BE2C (cell line): ENCODE measurements at regions not wholly inside any gene's neighbourhood (a gene's known extent, or its start where the extent isn't known, plus 50 kb on each side); places are given as distances from the start of the nearest gene placed in this dataset.

Experiments used
- DNase-seq: peaks from one replicate; pipeline ENCODE4 v3.0.0-alpha.2; 2020
- H3K27me3 ChIP-seq: fragments of 250-450 bp; sonication (Bioruptor Pico); 2 replicates; pipeline ENCODE4 v1.5.1; 2020; ENCODE audit warnings: mild to moderate bottlenecking
- H3K36me3 ChIP-seq: fragments of 250-450 bp; sonication (Bioruptor Pico); 2 replicates; pipeline ENCODE4 v1.5.1; 2020; ENCODE audit warnings: mild to moderate bottlenecking
- H3K4me1 ChIP-seq: fragments of 250-450 bp; sonication (Bioruptor Pico); 2 replicates; pipeline ENCODE4 v1.5.1; 2020
- H3K4me3 ChIP-seq: 2 replicates; pipeline ENCODE4 v1.5.1; 2011; ENCODE audit warnings: low read depth, low read length
- H3K9me3 ChIP-seq: fragments of 250-450 bp; sonication (Bioruptor Pico); 2 replicates; pipeline ENCODE4 v1.5.1; 2020
- CTCF ChIP-seq: IDR thresholded peaks from 2 replicates; pipeline ENCODE4 v1.5.1; 2012; ENCODE audit warnings: mild to moderate bottlenecking, low read depth, low read length

GRCh38 chr11:119787074-119787461 lies 58.1 kb upstream of the NECTIN1 start:
- Histone ChIP-seq H3K36me3 (no peaks in the 10 kb centered on the region), H3K4me1 (peaks cover 27% of the 10 kb centered on the region), H3K4me3 (no peak overlapping the region), H3K27me3 (no peaks in the 10 kb centered on the region), H3K9me3 (no peaks in the 10 kb centered on the region)
- TF ChIP-seq CTCF = no peak
- DNase-seq = no peak

GRCh38 chr11:119786431-119787073 lies 57.6 kb upstream of the NECTIN1 start:
- Histone ChIP-seq H3K4me1 (peaks cover 30% of the 10 kb centered on the region), H3K9me3 (no peaks in the 10 kb centered on the region), H3K36me3 (no peaks in the 10 kb centered on the region), H3K27me3 (no peaks in the 10 kb centered on the region), H3K4me3 (no peak overlapping the region)
- TF ChIP-seq CTCF = no peak
- no peak for DNase-seq

- no peaks in the 10 kb centered on the region for H3K9me3 ChIP-seq
- TF ChIP-seq CTCF = no peak
- no peak overlapping the region for H3K4me3 ChIP-seq
- no peaks in the 10 kb centered on the region for H3K36me3 ChIP-seq
- H3K4me1 ChIP-seq = peaks cover 35% of the 10 kb centered on the region
- H3K27me3 ChIP-seq = no peaks in the 10 kb centered on the region
- no peak for DNase-seq
Observed at GRCh38 chr11:119785131-119785530, 56.1 kb upstream of the NECTIN1 start.

GRCh38 chr11:119784421-119784820 lies 55.4 kb upstream of the NECTIN1 start:
- peaks cover 34% of the 10 kb centered on the region for H3K4me1 ChIP-seq
- no peaks in the 10 kb centered on the region for H3K36me3 ChIP-seq
- H3K9me3 ChIP-seq = no peaks in the 10 kb centered on the region
- no peak for DNase-seq
- no peak overlapping the region for H3K4me3 ChIP-seq
- TF ChIP-seq CTCF = no peak
- no peaks in the 10 kb centered on the region for H3K27me3 ChIP-seq

GRCh38 chr11:119783466-119784400 lies 54.7 kb upstream of the NECTIN1 start:
- H3K36me3 ChIP-seq = no peaks in the 10 kb centered on the region
- H3K9me3 ChIP-seq = no peaks in the 10 kb centered on the region
- TF ChIP-seq CTCF = no peak
- peaks cover 35% of the 10 kb centered on the region for H3K4me1 ChIP-seq
- H3K27me3 ChIP-seq = no peaks in the 10 kb centered on the region
- no peak overlapping the region for H3K4me3 ChIP-seq
- DNase-seq = no peak

- DNase-seq = no peak
- TF ChIP-seq CTCF = no peak
- H3K27me3 ChIP-seq = no peaks in the 10 kb centered on the region
Observed at GRCh38 chr11:119782739-119783072, 53.7 kb upstream of the NECTIN1 start.

More at GRCh38 chr11:119782739-119783072, 53.7 kb upstream of the NECTIN1 start:
- H3K4me3 ChIP-seq = no peak overlapping the region
- peaks cover 39% of the 10 kb centered on the region for H3K4me1 ChIP-seq
- H3K36me3 ChIP-seq = no peaks in the 10 kb centered on the region
- H3K9me3 ChIP-seq = no peaks in the 10 kb centered on the region
